ENCODE measurements at regions not wholly inside any gene's neighbourhood (a gene's known extent, or its start where the extent isn't known, plus 50 kb on each side); places are given as distances from the start of the nearest gene placed in this dataset.
"Not testable (repeated sequence)": the region's sequence is repeated elsewhere in the genome, so short reads cannot be mapped to it uniquely, and the experiment has no call there.

DNA sequence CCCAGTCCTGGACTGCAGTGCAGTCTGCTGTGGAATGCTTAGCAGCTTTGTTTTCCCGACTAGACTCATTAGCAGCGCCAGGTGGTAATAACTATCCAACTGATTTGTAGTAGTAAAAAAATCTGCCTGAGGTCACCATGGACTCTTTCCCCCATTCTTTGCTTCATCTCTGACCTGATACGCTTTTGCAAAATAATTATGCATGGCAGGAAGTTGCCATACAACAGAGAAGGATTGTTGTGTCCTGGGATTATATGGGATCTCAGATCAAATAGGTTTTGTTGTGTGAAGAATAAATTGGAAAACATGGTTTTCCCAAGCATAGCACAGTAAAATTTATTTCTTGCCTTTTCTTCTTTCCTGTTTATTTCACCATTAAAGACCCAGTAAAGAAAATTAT, 72.4 kb upstream of the ATP5MC3 start:
- in situ Hi-C loops (cut with HindIII; ENCODE audit: low sequenced_read_pairs) = no loop called here
- TF ChIP-seq, protein P1, sequence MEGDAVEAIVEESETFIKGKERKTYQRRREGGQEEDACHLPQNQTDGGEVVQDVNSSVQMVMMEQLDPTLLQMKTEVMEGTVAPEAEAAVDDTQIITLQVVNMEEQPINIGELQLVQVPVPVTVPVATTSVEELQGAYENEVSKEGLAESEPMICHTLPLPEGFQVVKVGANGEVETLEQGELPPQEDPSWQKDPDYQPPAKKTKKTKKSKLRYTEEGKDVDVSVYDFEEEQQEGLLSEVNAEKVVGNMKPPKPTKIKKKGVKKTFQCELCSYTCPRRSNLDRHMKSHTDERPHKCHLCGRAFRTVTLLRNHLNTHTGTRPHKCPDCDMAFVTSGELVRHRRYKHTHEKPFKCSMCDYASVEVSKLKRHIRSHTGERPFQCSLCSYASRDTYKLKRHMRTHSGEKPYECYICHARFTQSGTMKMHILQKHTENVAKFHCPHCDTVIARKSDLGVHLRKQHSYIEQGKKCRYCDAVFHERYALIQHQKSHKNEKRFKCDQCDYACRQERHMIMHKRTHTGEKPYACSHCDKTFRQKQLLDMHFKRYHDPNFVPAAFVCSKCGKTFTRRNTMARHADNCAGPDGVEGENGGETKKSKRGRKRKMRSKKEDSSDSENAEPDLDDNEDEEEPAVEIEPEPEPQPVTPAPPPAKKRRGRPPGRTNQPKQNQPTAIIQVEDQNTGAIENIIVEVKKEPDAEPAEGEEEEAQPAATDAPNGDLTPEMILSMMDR (IDR thresholded peaks at IDR 0.05; ENCODE audit: low read depth, low read length, missing control alignments) = no peak
- H3K4me3 ChIP-seq (ENCODE audit: low read depth, low read length) = no peak overlapping the region
- no peak for DNase-seq (ENCODE audit: low read depth)

DNA sequence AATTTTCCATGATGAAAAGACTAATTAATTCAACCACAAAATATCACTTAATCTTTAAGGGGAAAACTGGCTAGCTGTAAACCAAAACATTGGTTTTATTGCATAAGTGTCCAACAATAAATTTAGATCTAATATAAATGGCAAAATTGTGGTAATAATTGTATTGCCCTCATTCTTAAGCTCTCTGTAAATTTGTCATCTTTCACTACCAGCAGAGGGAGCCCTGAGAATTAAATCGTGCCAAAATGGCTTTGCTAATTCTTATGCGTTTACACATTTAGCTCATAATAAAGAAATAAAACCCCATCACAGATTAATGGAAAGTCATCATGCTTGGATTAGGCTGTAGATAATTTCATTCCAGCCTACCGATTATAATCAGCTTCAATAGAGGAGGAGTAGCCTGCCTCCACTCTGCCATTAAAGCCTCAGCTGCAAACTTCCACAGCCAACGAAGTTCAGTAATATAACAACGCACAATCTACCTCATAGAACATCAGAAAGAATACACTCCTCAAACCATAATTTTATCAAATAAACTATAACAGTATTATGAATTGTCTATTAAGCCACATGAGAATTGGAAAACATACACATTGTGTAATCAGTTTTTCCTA, 70.0 kb upstream of the ATP5MC3 start:
- H3K4me3 ChIP-seq (ENCODE audit: low read depth, low read length) = no peak overlapping the region
- in situ Hi-C loops (cut with HindIII; ENCODE audit: low sequenced_read_pairs) = no loop called here
- TF ChIP-seq, protein P1 (IDR thresholded peaks at IDR 0.05; ENCODE audit: low read depth, low read length, missing control alignments) = peak; percentile 58
- DNase-seq (ENCODE audit: low read depth) = peak; percentile 33

DNA sequence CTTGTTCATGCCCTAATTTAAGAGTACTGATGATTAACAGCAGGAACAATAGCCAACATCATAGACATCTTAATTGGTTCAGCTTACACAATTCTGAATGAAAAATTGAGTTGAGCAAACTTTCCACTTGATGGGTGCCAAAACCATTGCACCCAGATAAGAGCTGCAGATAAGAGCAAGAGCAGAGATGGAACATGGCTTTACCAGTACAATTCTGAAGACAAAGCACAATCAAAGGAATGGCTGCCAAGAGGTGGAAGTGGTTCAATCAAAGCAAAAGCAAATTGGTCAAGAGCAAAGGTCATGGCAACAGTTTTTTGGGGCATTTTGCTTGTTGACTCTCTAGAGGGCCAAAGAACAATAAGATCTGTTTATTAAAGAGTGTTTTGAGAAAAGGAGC, 65.6 kb upstream of the ATP5MC3 start:
- DNase-seq (ENCODE audit: low read depth) = no peak
- in situ Hi-C loops (cut with HindIII; ENCODE audit: low sequenced_read_pairs) = no loop called here
- H3K4me3 ChIP-seq (ENCODE audit: low read depth, low read length) = no peak overlapping the region
- TF ChIP-seq, protein P1 (IDR thresholded peaks at IDR 0.05; ENCODE audit: low read depth, low read length, missing control alignments) = no peak

DNA sequence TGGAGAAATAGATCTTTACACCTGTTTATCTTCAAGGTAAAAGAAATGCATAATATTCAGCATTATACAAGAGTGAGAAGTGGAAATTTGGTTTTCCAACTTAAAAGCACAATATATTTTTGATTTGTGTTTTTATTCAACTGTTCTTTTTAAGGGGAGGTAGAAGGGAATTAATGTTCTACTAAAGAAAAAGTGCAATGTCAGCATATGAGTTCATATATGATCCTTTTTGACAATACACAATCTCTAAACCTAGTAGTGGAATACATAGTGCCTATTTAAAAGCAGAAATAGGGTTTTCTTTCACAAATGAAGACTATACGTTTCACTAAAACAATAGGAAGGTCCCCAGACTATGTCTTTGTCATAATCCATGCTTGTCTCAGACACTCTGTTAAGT, 63.2 kb upstream of the ATP5MC3 start:
- TF ChIP-seq, protein P1 (IDR thresholded peaks at IDR 0.05; ENCODE audit: low read depth, low read length, missing control alignments) = no peak
- in situ Hi-C loops (cut with HindIII; ENCODE audit: low sequenced_read_pairs) = no loop called here

DNA sequence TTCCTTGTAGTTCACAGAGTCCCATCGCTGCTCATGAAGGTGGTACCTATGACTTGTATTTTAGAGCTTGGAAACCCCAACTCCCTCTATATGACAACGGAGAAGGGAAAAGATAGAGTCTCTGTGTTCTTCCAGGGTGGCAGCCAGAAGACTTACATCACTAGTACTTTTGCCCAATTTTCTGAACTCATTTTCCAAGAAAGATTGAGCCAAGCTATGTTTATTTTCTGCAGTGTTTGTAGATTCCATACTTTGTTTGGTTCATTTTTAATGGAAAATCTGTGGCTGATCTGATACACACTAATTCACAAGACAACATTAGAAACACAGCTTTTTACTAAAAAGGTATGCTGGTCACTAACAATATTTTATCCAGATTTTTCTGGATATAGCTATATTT, 60.2 kb upstream of the ATP5MC3 start:
- H3K4me3 ChIP-seq (ENCODE audit: low read depth, low read length) = no peak overlapping the region
- TF ChIP-seq, protein P1 (IDR thresholded peaks at IDR 0.05; ENCODE audit: low read depth, low read length, missing control alignments) = no peak
- DNase-seq (ENCODE audit: low read depth) = no peak
- in situ Hi-C loops (cut with HindIII; ENCODE audit: low sequenced_read_pairs) = no loop called here

More for the DNA sequence above, 63.2 kb upstream of the ATP5MC3 start:
- no peak for DNase-seq (ENCODE audit: low read depth)
- H3K4me3 ChIP-seq (ENCODE audit: low read depth, low read length) = no peak overlapping the region

DNA sequence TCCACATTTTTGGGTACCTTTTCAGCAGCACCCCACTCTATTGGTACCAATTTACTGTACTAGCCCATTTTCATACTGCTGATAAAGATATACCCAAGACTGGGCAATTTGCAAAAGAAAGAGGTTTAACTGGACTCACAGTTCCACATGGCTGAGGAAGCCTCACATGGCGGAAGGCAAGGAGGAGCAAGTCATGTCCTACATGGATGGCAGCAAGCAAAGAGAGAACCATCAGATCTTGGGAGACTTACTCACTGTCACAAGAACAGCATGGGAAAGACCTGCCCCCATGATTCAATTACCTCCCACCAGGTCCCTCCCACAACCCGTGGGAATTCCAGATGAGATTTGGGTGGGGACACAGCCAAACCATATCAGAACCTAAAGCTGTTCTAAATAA, 58.5 kb upstream of the ATP5MC3 start:
- in situ Hi-C loops (cut with HindIII; ENCODE audit: low sequenced_read_pairs); H3K4me3 ChIP-seq (ENCODE audit: low read depth, low read length); DNase-seq (ENCODE audit: low read depth): not testable (repeated sequence)

DNA sequence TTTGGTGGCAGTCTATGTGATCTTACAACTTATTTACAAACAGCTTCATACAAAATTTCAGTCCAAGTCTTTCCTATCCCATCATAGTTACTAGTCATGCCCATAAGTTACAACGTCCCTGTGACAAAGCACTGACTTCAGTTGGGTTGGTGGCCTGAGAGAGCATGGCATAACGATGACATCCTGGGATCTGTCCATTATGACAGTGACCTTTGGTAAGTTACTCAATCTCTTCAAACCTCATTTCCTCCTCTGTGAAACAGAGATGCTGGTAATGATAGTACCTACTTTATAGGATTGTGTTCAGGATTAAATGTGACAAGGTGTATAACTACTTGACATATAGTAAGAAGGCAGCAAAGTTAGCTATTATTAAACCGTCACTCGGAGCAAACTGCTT, 55.4 kb upstream of the ATP5MC3 start:
- in situ Hi-C loops (cut with HindIII; ENCODE audit: low sequenced_read_pairs) = no loop called here
- TF ChIP-seq, protein P1 (IDR thresholded peaks at IDR 0.05; ENCODE audit: low read depth, low read length, missing control alignments) = no peak
- DNase-seq (ENCODE audit: low read depth) = no peak
- no peak overlapping the region for H3K4me3 ChIP-seq (ENCODE audit: low read depth, low read length)
